K562 (cell line): ENCODE measurements at regions not wholly inside any gene's neighbourhood (a gene's known extent, or its start where the extent isn't known, plus 50 kb on each side); places are given as distances from the start of the nearest gene placed in this dataset.

Source experiments
- ARID1B ChIP-seq: fragments of 450-650 bp; IDR thresholded peaks from 2 replicates; pipeline ENCODE4 v1.6.1; 2016; ENCODE audit warnings: antibody characterized with exemption, mild to moderate bottlenecking, inconsistent platforms
- CBFA2T3 ChIP-seq: fragments of 450-650 bp; IDR thresholded peaks from 2 replicates; pipeline ENCODE4 v1.6.1; 2017
- FOSL1 ChIP-seq: fragments of 200-800 bp; sonication (Bioruptor generic); conservative IDR thresholded peaks from 2 replicates; pipeline ENCODE4 v1.6.1; 2016; ENCODE audit warnings: missing genetic modification characterization, missing compliant biosample characterization
- JUND ChIP-seq, 2 experiments: IDR thresholded peaks; 2 replicates in 1 of 2; 3 replicates in 1 of 2; pipeline ENCODE4 v1.6.1; 2011; ENCODE audit warnings: borderline replicate concordance in 2 of 2, low read depth in 2 of 2, low read length in 2 of 2, improper control_type of control experiment in 1 of 2, missing biosample characterization in 1 of 2, missing genetic modification characterization in 1 of 2, missing genetic modification reagents in 1 of 2
- ZNF589 ChIP-seq: fragments of 200-800 bp; sonication (Bioruptor generic); IDR thresholded peaks from 2 replicates; pipeline ENCODE4 v1.6.1; 2016; ENCODE audit warnings: low read depth, missing genetic modification characterization, missing compliant biosample characterization
- ZNF707 ChIP-seq: fragments of 250-450 bp; sonication (Bioruptor Pico); conservative IDR thresholded peaks from 2 replicates; pipeline ENCODE4 v1.8.0; 2022; ENCODE audit warnings: inconsistent platforms, mild to moderate bottlenecking, moderate library complexity
- ZNF830 ChIP-seq: fragments of 250-450 bp; sonication (Bioruptor Pico); IDR thresholded peaks from 2 replicates; pipeline ENCODE4 v1.5.0; 2021; ENCODE audit warnings: mild to moderate bottlenecking
- TF ChIP-seq, protein P1 (sequence below): fragments of 200-800 bp; sonication (Bioruptor generic); IDR thresholded peaks from 2 replicates; pipeline ENCODE4 v1.6.1; 2017; ENCODE audit warnings: missing genetic modification characterization, missing compliant biosample characterization
- TF ChIP-seq, protein P2 (sequence below): fragments of 200-800 bp; sonication (Bioruptor generic); IDR thresholded peaks from 2 replicates; pipeline ENCODE4 v1.6.1; 2016; ENCODE audit warnings: missing genetic modification characterization, missing compliant biosample characterization

DNA sequence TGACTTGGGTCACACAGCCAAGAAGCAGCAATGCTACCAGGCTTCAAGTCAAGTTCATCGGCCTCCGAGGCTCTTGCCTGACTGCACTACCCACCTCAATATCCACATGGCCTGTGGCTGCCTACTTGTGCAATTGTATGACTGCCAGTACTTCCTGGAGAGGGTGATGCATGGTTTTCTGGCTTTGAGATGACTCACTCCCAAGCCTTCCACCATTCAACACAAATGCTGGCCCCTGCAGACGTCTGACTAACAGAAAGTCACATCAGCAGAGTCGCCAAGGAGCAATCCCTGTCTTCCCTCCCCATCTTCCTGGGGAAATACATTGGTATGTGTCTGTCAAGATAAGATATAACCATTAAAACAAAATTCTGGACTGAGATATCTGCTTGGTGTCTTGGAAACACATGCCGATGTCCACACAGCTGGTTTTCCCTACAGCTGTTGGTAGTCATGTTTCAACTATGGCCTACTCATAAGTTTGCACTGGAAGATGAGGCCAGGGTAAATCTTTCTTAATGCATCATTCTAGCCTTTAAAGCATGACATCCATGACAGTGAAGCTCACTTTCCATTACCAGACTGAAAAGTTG lies 79.6 kb upstream of the SPATA12 start (continued):
- TF ChIP-seq, protein P1, sequence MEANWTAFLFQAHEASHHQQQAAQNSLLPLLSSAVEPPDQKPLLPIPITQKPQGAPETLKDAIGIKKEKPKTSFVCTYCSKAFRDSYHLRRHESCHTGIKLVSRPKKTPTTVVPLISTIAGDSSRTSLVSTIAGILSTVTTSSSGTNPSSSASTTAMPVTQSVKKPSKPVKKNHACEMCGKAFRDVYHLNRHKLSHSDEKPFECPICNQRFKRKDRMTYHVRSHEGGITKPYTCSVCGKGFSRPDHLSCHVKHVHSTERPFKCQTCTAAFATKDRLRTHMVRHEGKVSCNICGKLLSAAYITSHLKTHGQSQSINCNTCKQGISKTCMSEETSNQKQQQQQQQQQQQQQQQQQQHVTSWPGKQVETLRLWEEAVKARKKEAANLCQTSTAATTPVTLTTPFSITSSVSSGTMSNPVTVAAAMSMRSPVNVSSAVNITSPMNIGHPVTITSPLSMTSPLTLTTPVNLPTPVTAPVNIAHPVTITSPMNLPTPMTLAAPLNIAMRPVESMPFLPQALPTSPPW (CRISPR knock-in tag): 0 out of 2 replicates have a peak, but pooled peaks have one; percentile 11
- TF ChIP-seq FOSL1 (tag) (peak; percentile 94), ARID1B (peak; percentile 23; the same call in 1 of the 2 replicates), ZNF830 (CRISPR knock-in tag) (no peak), ZNF589 (0 out of 2 replicates have a peak, but pooled peaks have one; percentile 34), ZNF707 (no peak), JUND (IDR thresholded peaks at IDR 0.05; ENCODE audit: borderline replicate concordance, low read depth, low read length) (peak; percentile 67; the same call in 1 of the 2 replicates), JUND (tag; IDR thresholded peaks at IDR 0.05; ENCODE audit: borderline replicate concordance, low read depth, low read length) (peak; percentile 49; the same call in 1 of the 3 replicates), CBFA2T3 (peak; percentile 67)
- TF ChIP-seq, protein P2, sequence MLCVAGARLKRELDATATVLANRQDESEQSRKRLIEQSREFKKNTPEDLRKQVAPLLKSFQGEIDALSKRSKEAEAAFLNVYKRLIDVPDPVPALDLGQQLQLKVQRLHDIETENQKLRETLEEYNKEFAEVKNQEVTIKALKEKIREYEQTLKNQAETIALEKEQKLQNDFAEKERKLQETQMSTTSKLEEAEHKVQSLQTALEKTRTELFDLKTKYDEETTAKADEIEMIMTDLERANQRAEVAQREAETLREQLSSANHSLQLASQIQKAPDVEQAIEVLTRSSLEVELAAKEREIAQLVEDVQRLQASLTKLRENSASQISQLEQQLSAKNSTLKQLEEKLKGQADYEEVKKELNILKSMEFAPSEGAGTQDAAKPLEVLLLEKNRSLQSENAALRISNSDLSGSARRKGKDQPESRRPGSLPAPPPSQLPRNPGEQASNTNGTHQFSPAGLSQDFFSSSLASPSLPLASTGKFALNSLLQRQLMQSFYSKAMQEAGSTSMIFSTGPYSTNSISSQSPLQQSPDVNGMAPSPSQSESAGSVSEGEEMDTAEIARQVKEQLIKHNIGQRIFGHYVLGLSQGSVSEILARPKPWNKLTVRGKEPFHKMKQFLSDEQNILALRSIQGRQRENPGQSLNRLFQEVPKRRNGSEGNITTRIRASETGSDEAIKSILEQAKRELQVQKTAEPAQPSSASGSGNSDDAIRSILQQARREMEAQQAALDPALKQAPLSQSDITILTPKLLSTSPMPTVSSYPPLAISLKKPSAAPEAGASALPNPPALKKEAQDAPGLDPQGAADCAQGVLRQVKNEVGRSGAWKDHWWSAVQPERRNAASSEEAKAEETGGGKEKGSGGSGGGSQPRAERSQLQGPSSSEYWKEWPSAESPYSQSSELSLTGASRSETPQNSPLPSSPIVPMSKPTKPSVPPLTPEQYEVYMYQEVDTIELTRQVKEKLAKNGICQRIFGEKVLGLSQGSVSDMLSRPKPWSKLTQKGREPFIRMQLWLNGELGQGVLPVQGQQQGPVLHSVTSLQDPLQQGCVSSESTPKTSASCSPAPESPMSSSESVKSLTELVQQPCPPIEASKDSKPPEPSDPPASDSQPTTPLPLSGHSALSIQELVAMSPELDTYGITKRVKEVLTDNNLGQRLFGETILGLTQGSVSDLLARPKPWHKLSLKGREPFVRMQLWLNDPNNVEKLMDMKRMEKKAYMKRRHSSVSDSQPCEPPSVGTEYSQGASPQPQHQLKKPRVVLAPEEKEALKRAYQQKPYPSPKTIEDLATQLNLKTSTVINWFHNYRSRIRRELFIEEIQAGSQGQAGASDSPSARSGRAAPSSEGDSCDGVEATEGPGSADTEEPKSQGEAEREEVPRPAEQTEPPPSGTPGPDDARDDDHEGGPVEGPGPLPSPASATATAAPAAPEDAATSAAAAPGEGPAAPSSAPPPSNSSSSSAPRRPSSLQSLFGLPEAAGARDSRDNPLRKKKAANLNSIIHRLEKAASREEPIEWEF (CRISPR knock-in tag): no peak
